Esophagus squamous epithelium (tissue), 5 donors: ENCODE measurements at regions not wholly inside any gene's neighbourhood (a gene's known extent, or its start where the extent isn't known, plus 50 kb on each side); places are given as distances from the start of the nearest gene placed in this dataset.

Experiments used
- DNase-seq: peaks from one replicate; lab custom pipeline; 2025; lab: John Stamatoyannopoulos, UW
- H3K27ac ChIP-seq, 4 donors: fragments of 200-600 bp; sonication (generic); one replicate each; pipeline ENCODE4 v1.5.1; 2016 to 2019; ENCODE audit warnings: mild to moderate bottlenecking in 1 of 4
- H3K27me3 ChIP-seq, 4 donors: fragments of 200-600 bp; sonication (generic); 1 replicate in 3 of 4; 2 replicates in 1 of 4; pipeline versions ENCODE4 v1.5.1 to v1.6.0; 2017 to 2021; ENCODE audit warnings: antibody characterized with exemption in 1 of 4
- H3K36me3 ChIP-seq, 3 donors: fragments of 200-600 bp; sonication (generic); one replicate each; pipeline ENCODE4 v1.5.1; 2016 to 2019
- H3K4me1 ChIP-seq, 3 donors: fragments of 200-600 bp; sonication (generic); one replicate each; pipeline ENCODE4 v1.5.1; 2017 to 2019
- H3K4me3 ChIP-seq, 4 donors: fragments of 200-600 bp; sonication (generic); 1 replicate in 3 of 4; 2 replicates in 1 of 4; pipeline ENCODE4 v1.5.1; 2016 to 2019; ENCODE audit warnings: mild to moderate bottlenecking in 2 of 4, moderate library complexity in 1 of 4
- H3K9me3 ChIP-seq, 3 donors: fragments of 200-600 bp; sonication (generic); one replicate each; pipeline ENCODE4 v1.5.1; 2016 to 2019
- POLR2A ChIP-seq, 4 donors: fragments of 450-650 bp; IDR thresholded peaks; one replicate each; pipeline ENCODE4 v1.6.1; 2017; ENCODE audit warnings: antibody characterized with exemption in 4 of 4, mild to moderate bottlenecking in 4 of 4, moderate library complexity in 3 of 4
- WGBS, 2 donors: methylation state at CpG; one replicate each; pipeline ENCODE4 v1.1.5; 2018; 5-methylcytosine and 5-hydroxymethylcytosine counted together
- intact Hi-C: fragments of 100-400 bp; cut with DNase I; formaldehyde crosslinking; loops from one replicate; pipeline ENCODE4 v1.15.0; 2022
- TF ChIP-seq, protein P1 (sequence below), 6 experiments: fragments of 450-650 bp in 4 of 6; fragments of 200-600 bp in 2 of 6; sonication (generic) in 2 of 6; IDR thresholded peaks; one replicate each; pipeline ENCODE4 v1.5.1; 2016 to 2019; ENCODE audit warnings: antibody characterized with exemption in 6 of 6, mild to moderate bottlenecking in 4 of 6, moderate library complexity in 4 of 6
- donor health status: DM: yes; HTN: yes; CAD: no.

DNA sequence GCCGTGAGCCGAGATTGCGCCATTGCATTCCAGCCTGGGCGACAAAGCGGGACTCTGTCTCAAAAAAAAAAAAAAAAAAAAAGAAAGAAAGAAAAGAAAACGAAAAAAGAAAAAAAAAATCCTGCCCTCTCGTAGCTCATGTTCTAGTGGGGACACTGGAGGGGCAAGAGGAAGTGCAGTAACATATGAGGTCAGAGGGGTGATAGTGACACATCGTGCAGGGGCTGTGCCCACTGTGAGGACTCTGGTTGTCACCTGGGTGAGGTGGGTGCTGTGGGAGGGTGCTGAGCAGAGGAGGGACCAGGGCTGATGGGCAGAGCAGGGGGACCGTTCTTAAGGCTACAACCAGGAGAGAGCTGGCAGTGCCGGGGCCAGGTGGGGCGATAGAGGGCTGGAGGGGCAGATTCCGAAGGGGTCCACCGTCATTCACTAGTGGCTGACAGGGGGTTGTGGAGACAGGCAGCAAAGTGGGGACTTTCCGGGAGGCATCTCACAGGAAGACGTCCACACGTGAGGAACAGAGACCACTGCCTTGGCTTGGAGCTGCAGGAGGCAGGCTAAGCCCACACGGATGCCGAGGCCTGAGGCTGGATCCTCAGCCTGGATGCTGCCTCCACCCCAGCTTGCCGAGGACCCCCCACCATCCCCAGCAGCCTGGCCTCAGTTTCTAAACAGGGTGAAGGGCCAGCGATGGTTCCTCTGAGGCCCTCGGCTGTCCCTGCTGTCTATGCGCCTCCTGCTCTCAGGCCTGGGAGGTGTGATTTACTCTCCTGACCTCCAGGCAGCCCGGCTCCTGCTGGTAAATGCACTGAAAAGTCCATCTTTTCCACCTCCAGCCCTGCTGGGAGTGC lies 154.3 kb upstream of the IQSEC1 start:
- Histone ChIP-seq H3K9me3 (no peaks in the 10 kb centered on the region), H3K4me3 (no peak overlapping the region), H3K27me3 (peaks cover 0 to 5% (median 0%) of the 10 kb centered on the region in 4 donors), H3K4me1 (peaks cover 0 to 3% (median 0%) of the 10 kb centered on the region in 3 donors), H3K27ac (no peak overlapping the region), H3K36me3 (no peaks in the 10 kb centered on the region)
- WGBS, 2 donors = 78 to 86% methylated on average over 10 to 14 of the region's 23 CpGs
- TF ChIP-seq POLR2A (IDR thresholded peaks at IDR 0.05) = no peak
- TF ChIP-seq, protein P1, sequence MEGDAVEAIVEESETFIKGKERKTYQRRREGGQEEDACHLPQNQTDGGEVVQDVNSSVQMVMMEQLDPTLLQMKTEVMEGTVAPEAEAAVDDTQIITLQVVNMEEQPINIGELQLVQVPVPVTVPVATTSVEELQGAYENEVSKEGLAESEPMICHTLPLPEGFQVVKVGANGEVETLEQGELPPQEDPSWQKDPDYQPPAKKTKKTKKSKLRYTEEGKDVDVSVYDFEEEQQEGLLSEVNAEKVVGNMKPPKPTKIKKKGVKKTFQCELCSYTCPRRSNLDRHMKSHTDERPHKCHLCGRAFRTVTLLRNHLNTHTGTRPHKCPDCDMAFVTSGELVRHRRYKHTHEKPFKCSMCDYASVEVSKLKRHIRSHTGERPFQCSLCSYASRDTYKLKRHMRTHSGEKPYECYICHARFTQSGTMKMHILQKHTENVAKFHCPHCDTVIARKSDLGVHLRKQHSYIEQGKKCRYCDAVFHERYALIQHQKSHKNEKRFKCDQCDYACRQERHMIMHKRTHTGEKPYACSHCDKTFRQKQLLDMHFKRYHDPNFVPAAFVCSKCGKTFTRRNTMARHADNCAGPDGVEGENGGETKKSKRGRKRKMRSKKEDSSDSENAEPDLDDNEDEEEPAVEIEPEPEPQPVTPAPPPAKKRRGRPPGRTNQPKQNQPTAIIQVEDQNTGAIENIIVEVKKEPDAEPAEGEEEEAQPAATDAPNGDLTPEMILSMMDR (IDR thresholded peaks at IDR 0.05) = no peak
- DNase-seq = no peak
- intact Hi-C loops = no loop called here

DNA sequence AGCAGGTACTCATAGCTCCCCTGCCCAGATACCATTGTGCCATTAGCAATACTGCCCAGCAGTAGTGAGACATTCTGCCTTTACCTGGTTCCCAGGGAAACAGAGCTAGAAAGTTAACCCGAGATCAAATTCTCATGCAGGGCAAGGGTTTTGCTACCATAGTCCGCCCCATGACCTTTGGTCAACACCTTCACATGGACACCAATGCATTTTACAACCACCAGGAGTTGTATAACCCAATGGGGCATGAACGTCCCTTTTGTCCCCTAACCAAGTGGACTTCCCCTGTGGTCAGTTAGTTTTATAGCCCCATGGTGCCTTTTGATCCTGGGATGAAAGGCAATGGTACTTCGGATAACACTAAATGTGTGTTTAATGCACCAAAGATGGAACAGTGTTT lies 151.7 kb upstream of the IQSEC1 start:
- intact Hi-C loops = no loop called here
- DNase-seq = no peak
- H3K9me3 ChIP-seq = no peaks in the 10 kb centered on the region
- H3K36me3 ChIP-seq = no peaks in the 10 kb centered on the region
- WGBS, 2 donors = 75 to 91% methylated on average over 1 to 3 of the region's 4 CpGs
- H3K27me3 ChIP-seq = no peaks in the 10 kb centered on the region
- no peak overlapping the region for H3K4me3 ChIP-seq
- no peaks in the 10 kb centered on the region for H3K4me1 ChIP-seq
- TF ChIP-seq, protein P1 (IDR thresholded peaks at IDR 0.05) = no peak
- H3K27ac ChIP-seq = no peak overlapping the region

DNA sequence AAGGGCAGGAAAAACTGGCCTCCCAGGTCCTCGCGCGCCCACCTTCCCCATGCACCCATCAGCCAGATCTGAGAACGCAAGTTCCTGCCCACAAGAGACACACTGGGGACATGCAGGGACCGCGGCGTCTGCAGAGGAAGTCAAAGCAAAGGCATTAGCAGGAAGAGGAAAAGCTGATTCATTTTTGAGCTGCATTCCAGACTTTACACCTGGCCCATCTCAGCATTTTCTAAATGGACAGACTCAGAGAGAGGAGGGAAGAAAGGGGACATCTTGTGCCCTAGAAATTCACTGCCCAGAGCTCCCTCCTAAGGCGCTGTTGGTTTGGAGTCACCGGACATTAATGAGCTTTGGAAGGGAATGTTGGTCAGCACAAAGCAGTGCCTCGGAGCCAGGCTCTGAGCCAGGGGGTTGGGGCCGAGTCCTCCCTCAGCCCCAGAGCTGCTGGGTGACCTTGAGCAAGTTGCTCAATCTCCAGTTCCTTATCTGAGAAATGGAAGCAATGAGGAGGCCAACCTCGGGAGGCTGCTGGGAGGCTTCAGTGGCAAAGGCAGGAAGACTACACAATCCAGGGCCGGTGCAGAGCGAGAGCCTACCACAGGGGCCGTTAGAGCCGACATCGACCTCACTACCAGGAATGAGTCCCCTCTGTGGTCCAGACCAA lies 150.5 kb upstream of the IQSEC1 start:
- Histone ChIP-seq H3K4me1 (no peaks in the 10 kb centered on the region), H3K36me3 (no peaks in the 10 kb centered on the region), H3K4me3 (no peak overlapping the region), H3K27ac (no peak overlapping the region), H3K27me3 (no peaks in the 10 kb centered on the region), H3K9me3 (no peaks in the 10 kb centered on the region)
- DNase-seq = no peak
- TF ChIP-seq, protein P1 (IDR thresholded peaks at IDR 0.05) = no peak
- no peak for TF ChIP-seq POLR2A (IDR thresholded peaks at IDR 0.05)
- intact Hi-C loops = no loop called here
- 75 to 77% methylated on average over 4 to 12 of the region's 17 CpGs for WGBS, 2 donors

DNA sequence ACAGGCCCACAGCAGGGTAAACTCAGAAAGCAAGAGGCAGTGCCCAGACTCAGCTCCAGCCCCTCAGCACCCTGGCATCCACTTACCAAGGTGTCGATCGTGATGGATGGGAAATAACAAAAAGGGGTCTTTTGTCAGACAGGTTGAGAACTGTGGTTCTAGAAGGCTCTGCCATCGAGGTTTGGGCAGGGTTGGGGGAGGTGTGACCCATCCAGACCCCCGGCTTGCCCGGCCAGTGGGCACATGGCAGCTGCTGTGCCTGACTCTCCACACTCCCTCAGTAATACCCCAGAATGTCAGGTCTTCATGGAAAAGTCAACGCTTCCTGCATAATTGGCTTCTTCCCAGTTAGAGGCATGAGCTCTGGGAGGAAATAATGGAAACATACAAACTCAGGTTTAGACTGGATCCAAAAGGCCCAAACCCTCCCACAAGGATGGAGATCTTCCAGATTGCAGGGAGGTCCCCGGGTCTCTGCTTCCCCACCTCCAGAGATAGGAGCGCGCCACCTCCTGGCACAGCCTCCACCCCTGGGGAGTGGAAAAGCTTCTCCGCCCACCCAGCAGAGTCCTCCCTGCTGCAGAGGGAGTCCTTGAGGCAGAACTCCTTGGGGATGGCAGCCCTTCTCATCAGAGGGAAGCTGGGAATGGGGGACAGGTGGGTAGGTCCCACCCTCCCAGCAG lies 149.8 kb upstream of the IQSEC1 start:
- Histone ChIP-seq H3K4me1 (peaks cover 0 to 6% (median 0%) of the 10 kb centered on the region in 3 donors), H3K9me3 (no peaks in the 10 kb centered on the region), H3K36me3 (no peaks in the 10 kb centered on the region), H3K27me3 (no peaks in the 10 kb centered on the region), H3K27ac (no peak overlapping the region), H3K4me3 (no peak overlapping the region)
- intact Hi-C loops = no loop called here
- no peak for DNase-seq
- TF ChIP-seq, protein P1 (IDR thresholded peaks at IDR 0.05) = no peak
- no peak for TF ChIP-seq POLR2A (IDR thresholded peaks at IDR 0.05)
- 56 to 62% methylated on average over 5 of the region's 10 CpGs for WGBS, 2 donors
